Activated CD8-positive, alpha-beta T cell treated with anti-CD3 and anti-CD28 coated beads, Interleukin-2, amount 10 ng/mL, durations not matched to agents 7 days and 5 days (primary cell): ENCODE measurements at regions not wholly inside any gene's neighbourhood (a gene's known extent, or its start where the extent isn't known, plus 50 kb on each side); places are given as distances from the start of the nearest gene placed in this dataset.
"Not testable (repeated sequence)": the region's sequence is repeated elsewhere in the genome, so short reads cannot be mapped to it uniquely, and the experiment has no call there.

ENCODE experiments used
- ATAC-seq: fragments of 150-1000 bp; cut with Tn5 transposase; one replicate; pipeline ENCODE4 v1.10.0; 2021; ENCODE audit warnings: moderate library complexity
- CTCF ChIA-PET: fragments of 350-600 bp; sonication (Branson Sonifier 250); formaldehyde crosslinking; loops from one replicate; lab custom pipeline; 2021; ENCODE audit warnings: antibody characterized with exemption; lab: Charles Lee
- POLR2A ChIA-PET: fragments of 350-600 bp; sonication (Branson Sonifier 250); formaldehyde crosslinking; loops from one replicate; lab custom pipeline; 2021; ENCODE audit warnings: antibody characterized with exemption; lab: Charles Lee
- DNase-seq: peaks from one replicate; pipeline ENCODE4 v3.0.0-alpha.2; 2020
- H3K27ac Mint-ChIP-seq: one replicate; pipeline ENCODE4 v1.8.0; 2021; ENCODE audit warnings: mild to moderate bottlenecking, mixed read lengths
- H3K27me3 Mint-ChIP-seq: one replicate; pipeline ENCODE4 v1.8.0; 2021; ENCODE audit warnings: low read depth, mixed read lengths
- H3K36me3 Mint-ChIP-seq: one replicate; pipeline ENCODE4 v1.8.0; 2021; ENCODE audit warnings: low read depth, mixed read lengths
- H3K4me1 Mint-ChIP-seq: one replicate; pipeline ENCODE4 v1.8.0; 2021; ENCODE audit warnings: low read depth, mixed read lengths
- H3K4me3 Mint-ChIP-seq: one replicate; pipeline ENCODE4 v1.8.0; 2021; ENCODE audit warnings: mild to moderate bottlenecking, mixed read lengths
- H3K9me3 Mint-ChIP-seq: one replicate; pipeline ENCODE4 v1.8.0; 2022; ENCODE audit warnings: mixed read lengths; ENCODE audit not compliant: insufficient read depth

GRCh38 chrY:18393633-18394032, 152.9 kb upstream of the HSFY1 start:
- DNase-seq, H3K36me3 Mint-ChIP-seq, H3K9me3 Mint-ChIP-seq, H3K27me3 Mint-ChIP-seq, H3K27ac Mint-ChIP-seq, CTCF ChIA-PET, ATAC-seq, H3K4me1 Mint-ChIP-seq, H3K4me3 Mint-ChIP-seq, POLR2A ChIA-PET: not testable (repeated sequence)

- H3K36me3 Mint-ChIP-seq, H3K27ac Mint-ChIP-seq, H3K4me1 Mint-ChIP-seq, H3K9me3 Mint-ChIP-seq, H3K27me3 Mint-ChIP-seq, POLR2A ChIA-PET, CTCF ChIA-PET, DNase-seq, H3K4me3 Mint-ChIP-seq, ATAC-seq: not testable (repeated sequence)
These were observed 125.7 kb upstream of the HSFY1 start for GRCh38 chrY:18420846-18421245.

- H3K36me3 Mint-ChIP-seq, H3K4me1 Mint-ChIP-seq, H3K9me3 Mint-ChIP-seq, H3K4me3 Mint-ChIP-seq, DNase-seq, H3K27me3 Mint-ChIP-seq, H3K27ac Mint-ChIP-seq, POLR2A ChIA-PET, CTCF ChIA-PET: not testable (repeated sequence)
- peak; percentile 67 for ATAC-seq
These were observed 125.1 kb upstream of the HSFY1 start for GRCh38 chrY:18421457-18421856.

GRCh38 chrY:18423970-18424608, 122.4 kb upstream of the HSFY1 start:
- H3K27ac Mint-ChIP-seq, H3K36me3 Mint-ChIP-seq, CTCF ChIA-PET, H3K27me3 Mint-ChIP-seq, POLR2A ChIA-PET, ATAC-seq, H3K4me3 Mint-ChIP-seq, DNase-seq, H3K9me3 Mint-ChIP-seq, H3K4me1 Mint-ChIP-seq: not testable (repeated sequence)

- H3K27ac Mint-ChIP-seq, ATAC-seq, H3K4me3 Mint-ChIP-seq, H3K9me3 Mint-ChIP-seq, CTCF ChIA-PET, H3K27me3 Mint-ChIP-seq, DNase-seq, H3K36me3 Mint-ChIP-seq, H3K4me1 Mint-ChIP-seq, POLR2A ChIA-PET: not testable (repeated sequence)
These were observed 113.0 kb upstream of the HSFY1 start for GRCh38 chrY:18433540-18433939.

GRCh38 chrY:18445853-18446252, 100.7 kb upstream of the HSFY1 start:
- H3K4me1 Mint-ChIP-seq, POLR2A ChIA-PET, H3K36me3 Mint-ChIP-seq, H3K4me3 Mint-ChIP-seq, H3K9me3 Mint-ChIP-seq, DNase-seq, CTCF ChIA-PET, H3K27ac Mint-ChIP-seq, H3K27me3 Mint-ChIP-seq: not testable (repeated sequence)
- peak; percentile 73 for ATAC-seq

- H3K4me3 Mint-ChIP-seq, H3K4me1 Mint-ChIP-seq, POLR2A ChIA-PET, ATAC-seq, H3K27me3 Mint-ChIP-seq, H3K36me3 Mint-ChIP-seq, CTCF ChIA-PET, H3K9me3 Mint-ChIP-seq, H3K27ac Mint-ChIP-seq, DNase-seq: not testable (repeated sequence)
These were observed 93.7 kb upstream of the HSFY1 start for GRCh38 chrY:18452815-18453214.

GRCh38 chrY:18459136-18459535, 87.4 kb upstream of the HSFY1 start:
- H3K27ac Mint-ChIP-seq, result not testable (repeated sequence)

GRCh38 chrY:18461211-18461911, 85.2 kb upstream of the HSFY1 start:
- H3K27me3 Mint-ChIP-seq, H3K9me3 Mint-ChIP-seq, ATAC-seq, H3K4me1 Mint-ChIP-seq, CTCF ChIA-PET, H3K4me3 Mint-ChIP-seq, H3K27ac Mint-ChIP-seq, DNase-seq, H3K36me3 Mint-ChIP-seq, POLR2A ChIA-PET: not testable (repeated sequence)

More at GRCh38 chrY:18459136-18459535, 87.4 kb upstream of the HSFY1 start:
- H3K4me3 Mint-ChIP-seq, POLR2A ChIA-PET, DNase-seq, CTCF ChIA-PET, H3K27me3 Mint-ChIP-seq, H3K36me3 Mint-ChIP-seq, H3K4me1 Mint-ChIP-seq, H3K9me3 Mint-ChIP-seq, ATAC-seq: not testable (repeated sequence)

- DNase-seq, ATAC-seq, H3K36me3 Mint-ChIP-seq, H3K4me1 Mint-ChIP-seq, H3K4me3 Mint-ChIP-seq, H3K27ac Mint-ChIP-seq, H3K9me3 Mint-ChIP-seq, POLR2A ChIA-PET, CTCF ChIA-PET, H3K27me3 Mint-ChIP-seq: not testable (repeated sequence)
These were observed 81.7 kb upstream of the HSFY1 start for GRCh38 chrY:18464812-18465211.

GRCh38 chrY:18466661-18467060, 79.9 kb upstream of the HSFY1 start:
- H3K27ac Mint-ChIP-seq, CTCF ChIA-PET, H3K27me3 Mint-ChIP-seq, H3K4me1 Mint-ChIP-seq, H3K9me3 Mint-ChIP-seq, H3K4me3 Mint-ChIP-seq, H3K36me3 Mint-ChIP-seq, ATAC-seq, DNase-seq, POLR2A ChIA-PET: not testable (repeated sequence)

GRCh38 chrY:18483354-18483753, 63.2 kb upstream of the HSFY1 start:
- DNase-seq, ATAC-seq, CTCF ChIA-PET, H3K9me3 Mint-ChIP-seq, H3K4me1 Mint-ChIP-seq, H3K36me3 Mint-ChIP-seq, POLR2A ChIA-PET, H3K4me3 Mint-ChIP-seq, H3K27ac Mint-ChIP-seq, H3K27me3 Mint-ChIP-seq: not testable (repeated sequence)
